Endodermal cell (in vitro differentiated cells): ENCODE measurements at regions not wholly inside any gene's neighbourhood (a gene's known extent, or its start where the extent isn't known, plus 50 kb on each side); places are given as distances from the start of the nearest gene placed in this dataset.

ENCODE experiments used
- DNase-seq: peaks from one replicate; pipeline ENCODE4 v3.0.0-alpha.2; 2017
- H3K27ac ChIP-seq: 2 replicates; pipeline ENCODE4 v1.5.1; 2013; ENCODE audit warnings: mild to moderate bottlenecking, low read depth, low read length, moderate library complexity
- H3K27me3 ChIP-seq: 2 replicates; pipeline ENCODE4 v1.6.1; 2013; ENCODE audit warnings: mild to moderate bottlenecking, low read length, moderate library complexity; ENCODE audit not compliant: insufficient read depth, control insufficient read depth, poor library complexity, severe bottlenecking
- H3K36me3 ChIP-seq: 2 replicates; pipeline ENCODE4 v1.7.0; 2013; ENCODE audit warnings: mild to moderate bottlenecking, low read length, moderate library complexity; ENCODE audit not compliant: control insufficient read depth, insufficient read depth
- H3K4me1 ChIP-seq: one replicate; pipeline ENCODE4 v1.7.0; 2013; ENCODE audit warnings: low read length; ENCODE audit not compliant: control insufficient read depth, insufficient read depth
- H3K4me3 ChIP-seq: 2 replicates; pipeline ENCODE4 v1.5.1; 2013; ENCODE audit warnings: mild to moderate bottlenecking, low read length, moderate library complexity
- H3K9ac ChIP-seq: 2 replicates; pipeline ENCODE4 v1.6.1; 2013; ENCODE audit warnings: mild to moderate bottlenecking, low read length, moderate library complexity; ENCODE audit not compliant: poor library complexity, severe bottlenecking; ENCODE audit errors: extremely low read depth
- H3K9me3 ChIP-seq: 2 replicates; pipeline ENCODE4 v1.6.1; 2013; ENCODE audit warnings: mild to moderate bottlenecking, low read length, moderate library complexity; ENCODE audit not compliant: control insufficient read depth
- H3K27ac Mint-ChIP-seq: 2 replicates; pipeline ENCODE4 v1.8.0; 2020; ENCODE audit warnings: mixed read lengths
- H3K27me3 Mint-ChIP-seq: 2 replicates; pipeline ENCODE4 v1.8.0; 2021; ENCODE audit warnings: mild to moderate bottlenecking, mixed read lengths; ENCODE audit not compliant: insufficient read depth
- H3K36me3 Mint-ChIP-seq: 2 replicates; pipeline ENCODE4 v1.8.0; 2020; ENCODE audit warnings: low read depth, mixed read lengths
- H3K4me1 Mint-ChIP-seq: 2 replicates; pipeline ENCODE4 v1.8.0; 2020; ENCODE audit warnings: mixed read lengths
- H3K4me3 Mint-ChIP-seq: 2 replicates; pipeline ENCODE4 v1.8.0; 2020; ENCODE audit warnings: mild to moderate bottlenecking, moderate library complexity, mixed read lengths
- H3K9me3 Mint-ChIP-seq: 2 replicates; pipeline ENCODE4 v1.8.0; 2020; ENCODE audit warnings: mild to moderate bottlenecking, mixed read lengths
- WGBS, 2 experiments: methylation state at CpG; one replicate each; pipeline versions ENCODE4 v1.1.5 to v1.1.7; 2013; ENCODE audit warnings: missing lambda C conversion rate in 2 of 2, mixed read lengths in 1 of 2; ENCODE audit not compliant: insufficient coverage in 1 of 2, insufficient read length in 1 of 2; 5-methylcytosine and 5-hydroxymethylcytosine counted together
- TF ChIP-seq, protein P1 (sequence below): fragments of 200-600 bp; sonication (generic); conservative IDR thresholded peaks from 2 replicates; pipeline ENCODE4 v1.5.0; 2021; ENCODE audit warnings: antibody characterized with exemption, mild to moderate bottlenecking

- H3K27ac Mint-ChIP-seq = peak overlapping the region; percentile 59
- no peak overlapping the region for H3K27ac ChIP-seq
- no peak for DNase-seq
- H3K4me3 ChIP-seq = no peak overlapping the region
- H3K36me3 Mint-ChIP-seq = peaks cover 5% of the 10 kb centered on the region
- H3K27me3 ChIP-seq = no peaks in the 10 kb centered on the region
- no peak overlapping the region for H3K9ac ChIP-seq
- no peaks in the 10 kb centered on the region for H3K36me3 ChIP-seq
- H3K9me3 ChIP-seq = peaks cover 26% of the 10 kb centered on the region
- WGBS, 2 experiments = 57 to 92% methylated on average over 6 to 12 of the region's 12 CpGs
- peaks cover 1% of the 10 kb centered on the region for H3K27me3 Mint-ChIP-seq
- peaks cover 23% of the 10 kb centered on the region for H3K4me1 ChIP-seq
- H3K4me1 Mint-ChIP-seq = peaks cover 32% of the 10 kb centered on the region
- H3K4me3 Mint-ChIP-seq = no peak overlapping the region
- peaks cover 30% of the 10 kb centered on the region for H3K9me3 Mint-ChIP-seq
- TF ChIP-seq, protein P1, sequence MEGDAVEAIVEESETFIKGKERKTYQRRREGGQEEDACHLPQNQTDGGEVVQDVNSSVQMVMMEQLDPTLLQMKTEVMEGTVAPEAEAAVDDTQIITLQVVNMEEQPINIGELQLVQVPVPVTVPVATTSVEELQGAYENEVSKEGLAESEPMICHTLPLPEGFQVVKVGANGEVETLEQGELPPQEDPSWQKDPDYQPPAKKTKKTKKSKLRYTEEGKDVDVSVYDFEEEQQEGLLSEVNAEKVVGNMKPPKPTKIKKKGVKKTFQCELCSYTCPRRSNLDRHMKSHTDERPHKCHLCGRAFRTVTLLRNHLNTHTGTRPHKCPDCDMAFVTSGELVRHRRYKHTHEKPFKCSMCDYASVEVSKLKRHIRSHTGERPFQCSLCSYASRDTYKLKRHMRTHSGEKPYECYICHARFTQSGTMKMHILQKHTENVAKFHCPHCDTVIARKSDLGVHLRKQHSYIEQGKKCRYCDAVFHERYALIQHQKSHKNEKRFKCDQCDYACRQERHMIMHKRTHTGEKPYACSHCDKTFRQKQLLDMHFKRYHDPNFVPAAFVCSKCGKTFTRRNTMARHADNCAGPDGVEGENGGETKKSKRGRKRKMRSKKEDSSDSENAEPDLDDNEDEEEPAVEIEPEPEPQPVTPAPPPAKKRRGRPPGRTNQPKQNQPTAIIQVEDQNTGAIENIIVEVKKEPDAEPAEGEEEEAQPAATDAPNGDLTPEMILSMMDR = no peak
Measured at GRCh38 chr11:134742956-134743819, 331.1 kb upstream of the B3GAT1 start.

DNA sequence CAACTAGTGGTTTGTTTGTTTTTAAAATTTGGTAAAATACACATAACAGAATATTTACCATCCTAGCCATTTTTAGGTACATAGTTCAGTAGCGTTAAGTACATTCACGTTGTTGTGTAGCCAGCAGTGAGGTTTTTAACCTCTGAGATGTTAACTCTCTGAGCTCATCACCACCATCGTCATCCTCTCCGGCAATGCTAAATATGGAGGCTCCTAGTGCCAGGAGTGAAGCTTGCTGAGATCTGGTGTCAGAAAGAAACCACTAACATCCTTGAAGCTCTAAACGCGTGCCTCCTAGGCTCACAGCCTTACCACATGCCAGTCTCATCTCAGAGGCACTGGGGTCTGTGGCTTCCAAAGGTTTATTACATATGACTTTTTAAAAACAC is 330.2 kb upstream of the B3GAT1 start:
- no peak overlapping the region for H3K27ac Mint-ChIP-seq
- no peak for DNase-seq
- H3K36me3 ChIP-seq = no peaks in the 10 kb centered on the region
- peaks cover 21% of the 10 kb centered on the region for H3K9me3 Mint-ChIP-seq
- no peak overlapping the region for H3K27ac ChIP-seq
- H3K9ac ChIP-seq = no peak overlapping the region
- no peak overlapping the region for H3K4me3 Mint-ChIP-seq
- H3K27me3 ChIP-seq = no peaks in the 10 kb centered on the region
- TF ChIP-seq, protein P1 = no peak
- H3K4me1 Mint-ChIP-seq = peaks cover 32% of the 10 kb centered on the region
- no peak overlapping the region for H3K4me3 ChIP-seq
- peaks cover 16% of the 10 kb centered on the region for H3K9me3 ChIP-seq
- H3K27me3 Mint-ChIP-seq = no peaks in the 10 kb centered on the region
- 85 to 100% methylated on average over 4 to 6 of the region's 6 CpGs for WGBS, 2 experiments
- peaks cover 23% of the 10 kb centered on the region for H3K4me1 ChIP-seq
- H3K36me3 Mint-ChIP-seq = peaks cover 2% of the 10 kb centered on the region

DNA sequence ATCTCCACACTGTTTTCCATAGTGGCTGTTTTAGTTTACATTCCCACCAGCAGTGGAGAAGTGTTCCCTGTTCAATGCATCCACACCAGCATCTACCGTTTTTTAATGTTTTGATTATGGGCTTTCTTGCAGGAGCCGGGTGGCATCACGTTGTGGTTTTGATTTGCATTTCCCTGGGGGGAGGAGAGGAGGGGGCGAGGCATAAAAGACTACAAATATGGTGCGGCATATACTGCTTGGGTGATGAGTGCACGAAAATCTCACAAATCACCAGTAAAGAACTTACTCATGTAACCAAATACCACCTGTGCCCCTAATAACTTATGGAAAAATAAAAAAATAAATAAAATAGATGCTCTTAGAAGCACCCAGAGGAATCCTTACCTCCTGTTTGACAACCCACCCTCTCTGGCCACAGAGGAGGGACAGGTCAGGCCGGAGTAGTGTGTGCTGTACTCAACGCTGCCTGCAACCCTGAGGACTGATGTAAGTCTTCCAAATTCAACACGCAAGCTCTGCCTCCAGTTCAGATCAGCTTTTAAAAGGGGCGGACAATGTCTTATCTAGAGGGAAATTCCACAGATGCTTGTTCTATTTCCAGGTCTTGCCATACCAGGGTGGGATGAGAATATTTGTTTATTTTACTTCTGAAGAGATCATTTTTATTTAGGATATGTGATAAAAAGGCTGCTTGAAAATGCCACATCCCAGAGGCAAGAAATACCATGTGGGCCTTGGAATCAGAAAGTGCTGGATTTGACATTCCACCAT is 329.6 kb upstream of the B3GAT1 start:
- peaks cover 2% of the 10 kb centered on the region for H3K36me3 Mint-ChIP-seq
- peaks cover 32% of the 10 kb centered on the region for H3K4me1 Mint-ChIP-seq
- Histone ChIP-seq H3K27ac (no peak overlapping the region), H3K9me3 (peaks cover 11% of the 10 kb centered on the region), H3K27me3 (no peaks in the 10 kb centered on the region), H3K4me1 (peaks cover 23% of the 10 kb centered on the region), H3K4me3 (no peak overlapping the region), H3K9ac (no peak overlapping the region), H3K36me3 (no peaks in the 10 kb centered on the region)
- no peak overlapping the region for H3K4me3 Mint-ChIP-seq
- H3K9me3 Mint-ChIP-seq = peaks cover 15% of the 10 kb centered on the region
- TF ChIP-seq, protein P1 = no peak
- 84 to 100% methylated on average over 2 to 10 of the region's 10 CpGs for WGBS, 2 experiments
- H3K27me3 Mint-ChIP-seq = peaks cover 2% of the 10 kb centered on the region
- DNase-seq = no peak
- H3K27ac Mint-ChIP-seq = no peak overlapping the region
